GM12878 (cell line): ENCODE measurements at regions not wholly inside any gene's neighbourhood (a gene's known extent, or its start where the extent isn't known, plus 50 kb on each side); places are given as distances from the start of the nearest gene placed in this dataset.

ENCODE experiments used
- ATAC-seq: fragments of 200-7000 bp; cut with Tn5 transposase; 3 replicates; pipeline ENCODE4 v1.9.1; 2020; ENCODE audit warnings: mild to moderate bottlenecking, moderate library complexity
- BruUV-seq: library from RNA; stranded (reverse); fragments of 400-500 nt; replicated peaks from 2 replicates; lab custom pipeline; 2021; lab: Mats Ljungman, UMichigan
- CTCF ChIA-PET: fragments of 300-600 bp; sonication (Branson Sonifier 250); formaldehyde crosslinking; extraction: SDS; loops from one replicate; lab custom pipeline; 2021; ENCODE audit warnings: inconsistent platforms; lab: Yijun Ruan, JAX
- POLR2A ChIA-PET: fragments of 350-600 bp; formaldehyde crosslinking; extraction: SDS; loops from one replicate; lab custom pipeline; 2021; ENCODE audit warnings: inconsistent platforms; lab: Charles Lee
- RAD21 ChIA-PET: fragments of 300-600 bp; sonication (Branson Sonifier 250); formaldehyde crosslinking; loops from one replicate; lab custom pipeline; 2023; ENCODE audit warnings: antibody characterized with exemption; ENCODE audit not compliant: unreplicated experiment; lab: Charles Lee
- SMC1A ChIA-PET: fragments of 300-600 bp; sonication (Branson Sonifier 250); formaldehyde crosslinking; loops from one replicate; lab custom pipeline; 2023; ENCODE audit not compliant: unreplicated experiment, uncharacterized antibody; lab: Charles Lee
- DNase-seq: peaks from one replicate; pipeline ENCODE4 v3.0.0-alpha.2; 2011; ENCODE audit warnings: low read depth, low spot score
- FAIRE-seq: peaks from 3 replicates; lab custom pipeline; 2011; peaks lifted over from hg19 to GRCh38; lab: Jason Lieb, UNC
- H2AFZ ChIP-seq: 2 replicates; pipeline ENCODE4 v1.6.0; 2011; ENCODE audit warnings: low read depth, low read length, control low read depth; ENCODE audit not compliant: control insufficient read depth
- H3K27ac ChIP-seq: 2 replicates; pipeline ENCODE4 v1.5.1; 2011; ENCODE audit warnings: control low read depth; ENCODE audit not compliant: control insufficient read depth, insufficient read depth
- H3K27me3 ChIP-seq, 2 experiments: replicated peaks in 1 of 2; 2 replicates each; pipeline versions ENCODE4 v1.6.0 to v1.6.1; 2011; ENCODE audit warnings: low read length in 1 of 2; ENCODE audit not compliant: control insufficient read depth in 2 of 2, insufficient read depth in 2 of 2
- H3K36me3 ChIP-seq, 2 experiments: 2 replicates each; pipeline ENCODE4 v1.5.1; 2011; ENCODE audit warnings: low read length in 1 of 2; ENCODE audit not compliant: control insufficient read depth in 2 of 2, insufficient read depth in 2 of 2
- H3K4me1 ChIP-seq: 2 replicates; pipeline ENCODE4 v1.6.1; 2011; ENCODE audit warnings: mild to moderate bottlenecking, low read length, moderate library complexity, mixed read lengths; ENCODE audit not compliant: control insufficient read depth, insufficient read depth
- H3K4me2 ChIP-seq: 2 replicates; pipeline ENCODE4 v1.6.0; 2011; ENCODE audit warnings: control low read depth; ENCODE audit not compliant: control insufficient read depth, insufficient read depth
- H3K4me3 ChIP-seq: fragments of 200-600 bp; sonication (generic); 2 replicates; pipeline ENCODE4 v1.5.1; 2016
- H3K79me2 ChIP-seq: 2 replicates; pipeline ENCODE4 v1.6.0; 2011; ENCODE audit warnings: low read length; ENCODE audit not compliant: control insufficient read depth, insufficient read depth
- H3K9ac ChIP-seq: 2 replicates; pipeline ENCODE4 v1.8.0; 2011; ENCODE audit warnings: low read length, control low read depth, mixed read lengths; ENCODE audit not compliant: control insufficient read depth, insufficient read depth
- H3K9me3 ChIP-seq: replicated peaks from 3 replicates; pipeline ENCODE4 v1.5.1; 2011; ENCODE audit warnings: mild to moderate bottlenecking, low read length; ENCODE audit not compliant: control insufficient read depth, insufficient read depth
- H4K20me1 ChIP-seq: 2 replicates; pipeline ENCODE4 v1.6.0; 2011; ENCODE audit not compliant: control insufficient read depth, insufficient read depth
- ETV6 ChIP-seq, 2 experiments: fragments of 450-650 bp in 1 of 2; IDR thresholded peaks in 1 of 2; conservative IDR thresholded peaks in 1 of 2; 2 replicates each; pipeline ENCODE4 v1.6.1; 2014; ENCODE audit warnings: antibody characterized with exemption in 1 of 2, borderline replicate concordance in 1 of 2, low read depth in 1 of 2, mild to moderate bottlenecking in 1 of 2, moderate library complexity in 1 of 2
- MTA2 ChIP-seq: fragments of 450-650 bp; IDR thresholded peaks from 2 replicates; pipeline ENCODE4 v1.6.1; 2016; ENCODE audit warnings: low read depth, mild to moderate bottlenecking, moderate library complexity
- PKNOX1 ChIP-seq: fragments of 450-650 bp; IDR thresholded peaks from 2 replicates; pipeline ENCODE4 v1.6.1; 2016; ENCODE audit warnings: mild to moderate bottlenecking
- RFX5 ChIP-seq: IDR thresholded peaks from 2 replicates; pipeline ENCODE4 v1.6.1; 2011; ENCODE audit warnings: low read depth, low read length, improper control_type of control experiment
- SUZ12 ChIP-seq: fragments of 200-600 bp; sonication (generic); IDR thresholded peaks from one replicate; pipeline ENCODE4 v1.6.1; 2018; ENCODE audit warnings: antibody characterized with exemption, mild to moderate bottlenecking; ENCODE audit not compliant: unreplicated experiment
- TARDBP ChIP-seq: IDR thresholded peaks from 2 replicates; pipeline ENCODE4 v1.6.1; 2016; ENCODE audit warnings: borderline replicate concordance
- TCF12 ChIP-seq: IDR thresholded peaks from 2 replicates; pipeline ENCODE4 v1.6.1; 2011; ENCODE audit warnings: low read depth, mild to moderate bottlenecking, low read length
- TCF3 ChIP-seq: IDR thresholded peaks from 2 replicates; pipeline ENCODE4 v1.6.1; 2012; ENCODE audit warnings: low read depth, mild to moderate bottlenecking, low read length, borderline replicate concordance; ENCODE audit not compliant: insufficient read depth
- WGBS: methylation state at CpG from one replicate; pipeline ENCODE4 v1.1.6; 2016; ENCODE audit warnings: low lambda C conversion rate; ENCODE audit not compliant: insufficient replicate concordance, insufficient coverage; ENCODE audit errors: missing lambda C conversion rate; 5-methylcytosine and 5-hydroxymethylcytosine counted together
- in situ Hi-C: fragments of 300-500 bp; cut with MboI; formaldehyde crosslinking; loops from 9 replicates; pipeline ENCODE4 v1.14.3; 2018; ENCODE audit warnings: mixed read lengths
- intact Hi-C: fragments of 100-400 bp; cut with micrococcal nuclease; formaldehyde crosslinking; loops from one replicate; pipeline ENCODE4 v1.14.2; 2022; ENCODE audit not compliant: unreplicated experiment
- TF ChIP-seq, protein P1 (sequence below): fragments of 450-650 bp; IDR thresholded peaks from 2 replicates; pipeline ENCODE4 v1.6.1; 2016; ENCODE audit warnings: mild to moderate bottlenecking, moderate library complexity, borderline replicate concordance

- TF ChIP-seq, protein P1, sequence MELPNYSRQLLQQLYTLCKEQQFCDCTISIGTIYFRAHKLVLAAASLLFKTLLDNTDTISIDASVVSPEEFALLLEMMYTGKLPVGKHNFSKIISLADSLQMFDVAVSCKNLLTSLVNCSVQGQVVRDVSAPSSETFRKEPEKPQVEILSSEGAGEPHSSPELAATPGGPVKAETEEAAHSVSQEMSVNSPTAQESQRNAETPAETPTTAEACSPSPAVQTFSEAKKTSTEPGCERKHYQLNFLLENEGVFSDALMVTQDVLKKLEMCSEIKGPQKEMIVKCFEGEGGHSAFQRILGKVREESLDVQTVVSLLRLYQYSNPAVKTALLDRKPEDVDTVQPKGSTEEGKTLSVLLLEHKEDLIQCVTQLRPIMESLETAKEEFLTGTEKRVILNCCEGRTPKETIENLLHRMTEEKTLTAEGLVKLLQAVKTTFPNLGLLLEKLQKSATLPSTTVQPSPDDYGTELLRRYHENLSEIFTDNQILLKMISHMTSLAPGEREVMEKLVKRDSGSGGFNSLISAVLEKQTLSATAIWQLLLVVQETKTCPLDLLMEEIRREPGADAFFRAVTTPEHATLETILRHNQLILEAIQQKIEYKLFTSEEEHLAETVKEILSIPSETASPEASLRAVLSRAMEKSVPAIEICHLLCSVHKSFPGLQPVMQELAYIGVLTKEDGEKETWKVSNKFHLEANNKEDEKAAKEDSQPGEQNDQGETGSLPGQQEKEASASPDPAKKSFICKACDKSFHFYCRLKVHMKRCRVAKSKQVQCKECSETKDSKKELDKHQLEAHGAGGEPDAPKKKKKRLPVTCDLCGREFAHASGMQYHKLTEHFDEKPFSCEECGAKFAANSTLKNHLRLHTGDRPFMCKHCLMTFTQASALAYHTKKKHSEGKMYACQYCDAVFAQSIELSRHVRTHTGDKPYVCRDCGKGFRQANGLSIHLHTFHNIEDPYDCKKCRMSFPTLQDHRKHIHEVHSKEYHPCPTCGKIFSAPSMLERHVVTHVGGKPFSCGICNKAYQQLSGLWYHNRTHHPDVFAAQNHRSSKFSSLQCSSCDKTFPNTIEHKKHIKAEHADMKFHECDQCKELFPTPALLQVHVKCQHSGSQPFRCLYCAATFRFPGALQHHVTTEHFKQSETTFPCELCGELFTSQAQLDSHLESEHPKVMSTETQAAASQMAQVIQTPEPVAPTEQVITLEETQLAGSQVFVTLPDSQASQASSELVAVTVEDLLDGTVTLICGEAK = no peak
- TF ChIP-seq MTA2 (no peak), ETV6 (conservative IDR thresholded peaks at IDR 0.05 in 1 of 2, IDR thresholded peaks at IDR 0.05 in 1 of 2; ENCODE audit: borderline replicate concordance in 1 of 2, low read depth in 1 of 2) (no peak)
These were observed 55.7 kb upstream of the ITPRID1 start (continued) for GRCh38 chr7:31458203-31458602.

DNA sequence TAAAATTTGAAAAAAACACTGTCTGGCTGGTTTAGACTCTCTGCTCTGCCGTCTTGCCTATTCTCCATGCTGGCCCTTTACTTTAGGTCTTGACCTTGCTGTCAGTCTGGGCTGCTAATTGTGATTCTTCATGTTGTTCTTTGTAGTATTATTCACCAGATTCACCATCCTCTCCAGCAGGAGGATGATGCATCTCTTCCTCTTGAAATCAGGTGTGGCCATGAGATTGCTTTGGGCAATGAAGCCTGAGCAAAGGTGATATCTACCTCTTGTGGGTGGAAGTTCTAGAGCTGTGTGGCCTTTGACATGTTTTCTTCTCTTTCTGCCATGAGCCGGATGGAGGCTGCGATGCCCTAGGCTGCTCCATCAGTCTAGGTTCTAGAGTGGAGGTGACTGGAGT is 51.3 kb upstream of the ITPRID1 start:
- in situ Hi-C loops = no loop called here
- 6% methylated on average over 3 of the region's 3 CpGs for WGBS
- POLR2A ChIA-PET = no interaction called here

More for the DNA sequence above, 51.3 kb upstream of the ITPRID1 start:
- CTCF ChIA-PET = interaction anchor here (1.5 kb wide), 1 partner anchor 19 kb away, joined by 7 read pairs; no protein-coding TSS in a partner anchor
- SMC1A ChIA-PET = no interaction called here
- Histone ChIP-seq H3K9me3 (no peaks in the 10 kb centered on the region), H3K9ac (no peak overlapping the region), H3K27ac (no peak overlapping the region), H3K4me2 (no peak overlapping the region), H3K4me1 (no peaks in the 10 kb centered on the region), H3K27me3 (no peaks in the 10 kb centered on the region; a peak in 1 of 4 replicates), H2AFZ (no peak overlapping the region), H3K4me3 (no peak overlapping the region), H3K79me2 (no peaks in the 10 kb centered on the region), H4K20me1 (no peaks in the 10 kb centered on the region), H3K36me3 (no peaks in the 10 kb centered on the region)
- RAD21 ChIA-PET = no interaction called here
- no peak for FAIRE-seq
- no peak for DNase-seq
- BruUV-seq = no TSS peak
- TF ChIP-seq PKNOX1 (no peak), TCF12 (no peak), TARDBP (no peak), SUZ12 (no peak), RFX5 (no peak), ETV6 (conservative IDR thresholded peaks at IDR 0.05 in 1 of 2, IDR thresholded peaks at IDR 0.05 in 1 of 2; ENCODE audit: borderline replicate concordance in 1 of 2, low read depth in 1 of 2) (no peak), TCF3 (no peak)
- no peak for ATAC-seq
- intact Hi-C loops = no loop called here
